Pancreas (tissue), 10 donors: ENCODE measurements at regions not wholly inside any gene's neighbourhood (a gene's known extent, or its start where the extent isn't known, plus 50 kb on each side); places are given as distances from the start of the nearest gene placed in this dataset.

Experiments
- ATAC-seq, 4 donors: fragments of 200-7000 bp; cut with Tn5 transposase; one replicate each; pipeline versions ENCODE4 v1.8.0 to v1.9.1; 2020; ENCODE audit warnings: mild to moderate bottlenecking in 4 of 4, moderate library complexity in 4 of 4
- DNase-seq, 6 donors: peaks; one replicate each; pipeline ENCODE4 v3.0.0-alpha.2; 2020
- FAIRE-seq: peaks from 2 replicates; lab custom pipeline; 2012; peaks lifted over from hg19 to GRCh38; lab: Jason Lieb, UNC
- H3K27ac ChIP-seq, 4 donors: fragments of 200-600 bp; sonication (generic); 1 replicate in 3 of 4; 2 replicates in 1 of 4; pipeline versions ENCODE4 v1.5.0 to v1.8.0; 2020
- H3K27me3 ChIP-seq, 4 donors: fragments of 200-600 bp; one replicate each; pipeline ENCODE4 v1.8.0; 2021
- H3K36me3 ChIP-seq, 3 donors: fragments of 200-600 bp; sonication (generic) in 1 of 3; one replicate each; pipeline versions ENCODE4 v1.5.0 to v1.8.0; 2020 to 2021
- H3K4me1 ChIP-seq, 3 donors: fragments of 200-600 bp; one replicate each; pipeline ENCODE4 v1.8.0; 2021
- H3K4me3 ChIP-seq, 4 donors: fragments of 200-600 bp; sonication (generic) in 2 of 4; one replicate each; pipeline versions ENCODE4 v1.5.0 to v1.8.0; 2020 to 2021
- H3K9me3 ChIP-seq, 4 donors: fragments of 200-600 bp; one replicate each; pipeline ENCODE4 v1.8.0; 2021
- CTCF ChIP-seq, 4 donors: fragments of 200-600 bp; sonication (generic) in 3 of 4; IDR thresholded peaks; one replicate each; pipeline versions ENCODE4 v1.5.0 to v1.8.0; 2021; ENCODE audit warnings: antibody characterized with exemption in 4 of 4
- WGBS, 2 donors: extraction: QIAGEN DNeasy Blood & Tissue Kit; methylation state at CpG; one replicate each; pipeline ENCODE4 v1.1.7; 2013; 5-methylcytosine and 5-hydroxymethylcytosine counted together
- intact Hi-C, 3 donors: fragments of 100-400 bp; cut with DNase I; formaldehyde crosslinking; loops; one replicate each; pipeline versions ENCODE4 v1.11.1 to v1.14.2; 2022
- donor health status: healthy with polysubstance abuse.
- donor health status: DM: no; HTN: no; CAD: no; lungs with moderate emphysema.
- donor health status: DM: no; HTN: no; CAD: no.
- donor health status: control.
- donor health status: control.
- donor health status: Bipolar disorder and iron deficiency.
- donor health status: DM: yes; HTN: yes; CAD: no.
- donor health status: DM: no; HTN: no; CAD: no.
- donor health status: DM: no; HTN: no; CAD: no.
- donor health status: DM: yes; HTN: yes; CAD: no.

- no peak for ATAC-seq
Observed at GRCh38 chr6:129778793-129779192, 68.8 kb upstream of the ARHGAP18 start.

GRCh38 chr6:129777371-129777770, 67.4 kb upstream of the ARHGAP18 start:
- Histone ChIP-seq H3K27ac (no peak overlapping the region), H3K9me3 (no peaks in the 10 kb centered on the region), H3K4me1 (no peaks in the 10 kb centered on the region), H3K36me3 (no peaks in the 10 kb centered on the region), H3K27me3 (peaks cover 0 to 5% (median 0%) of the 10 kb centered on the region in 4 donors), H3K4me3 (no peak overlapping the region)
- no peak for DNase-seq
- no peak for TF ChIP-seq CTCF (IDR thresholded peaks at IDR 0.05)
- intact Hi-C loops, result no loop called here
- ATAC-seq, result no peak
- no peak for FAIRE-seq

More at GRCh38 chr6:129778793-129779192, 68.8 kb upstream of the ARHGAP18 start:
- DNase-seq, result no peak
- no peak for FAIRE-seq
- Histone ChIP-seq H3K36me3 (no peaks in the 10 kb centered on the region), H3K27me3 (peaks cover 0 to 5% (median 0%) of the 10 kb centered on the region in 4 donors), H3K4me1 (no peaks in the 10 kb centered on the region), H3K4me3 (no peak overlapping the region), H3K9me3 (no peaks in the 10 kb centered on the region), H3K27ac (no peak overlapping the region)
- intact Hi-C loops, result no loop called here
- TF ChIP-seq CTCF (IDR thresholded peaks at IDR 0.05), result no peak
- 47 to 89% methylated on average over 1 of the region's 1 CpG for WGBS, 2 donors

GRCh38 chr6:129776542-129777330, 66.8 kb upstream of the ARHGAP18 start:
- Histone ChIP-seq H3K36me3 (no peaks in the 10 kb centered on the region), H3K27me3 (peaks cover 0 to 5% (median 0%) of the 10 kb centered on the region in 4 donors), H3K9me3 (no peaks in the 10 kb centered on the region), H3K4me3 (no peak overlapping the region), H3K27ac (no peak overlapping the region), H3K4me1 (no peaks in the 10 kb centered on the region)
- 82 to 89% methylated on average over 3 of the region's 3 CpGs for whole genome bisulfite sequencing, 2 donors
- no peak for DNase-seq
- no peak for FAIRE-seq
- TF ChIP-seq CTCF (IDR thresholded peaks at IDR 0.05), result no peak
- intact Hi-C loops, result no loop called here
- no peak for ATAC-seq

DNA sequence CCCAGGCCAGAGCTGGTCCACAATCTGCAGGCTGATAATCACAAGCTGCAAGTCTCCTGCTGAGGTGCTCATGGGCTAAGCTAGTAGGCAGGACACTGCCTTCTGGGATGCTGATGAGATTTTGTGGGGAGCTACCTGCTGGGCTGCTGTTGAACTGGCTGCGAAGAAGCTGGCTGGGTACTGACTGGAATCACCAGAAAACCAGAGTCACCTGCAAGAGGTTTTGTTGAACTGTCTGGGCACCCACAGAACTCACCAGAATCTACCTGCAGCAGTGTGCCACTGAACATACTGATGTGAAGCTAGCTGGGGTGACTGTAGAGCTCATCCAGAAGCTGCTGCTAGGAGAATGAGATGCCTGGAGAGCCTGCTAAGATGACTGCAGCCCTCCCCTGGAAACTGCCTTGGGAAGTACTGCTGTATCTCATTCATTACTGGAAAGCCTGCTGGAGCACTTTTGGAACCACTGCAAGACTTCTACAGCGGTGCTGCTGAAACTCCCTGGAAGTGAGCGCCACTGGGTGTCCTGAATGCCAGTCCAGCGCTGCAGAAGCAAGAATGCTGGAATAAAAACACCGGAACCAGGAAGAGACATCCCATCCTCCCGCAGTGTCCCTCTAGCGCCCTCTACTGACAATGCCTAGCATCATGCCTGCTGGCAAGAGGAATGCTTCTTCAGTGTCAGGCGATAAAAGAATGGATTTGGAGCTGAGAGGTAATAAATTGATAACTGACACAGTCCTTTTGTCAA, 64.9 kb upstream of the ARHGAP18 start:
- peak; percentile 80 to 100 (median 92) for ATAC-seq
- Histone ChIP-seq H3K9me3 (no peaks in the 10 kb centered on the region), H3K27me3 (no peaks in the 10 kb centered on the region), H3K27ac (no peak overlapping the region), H3K36me3 (no peaks in the 10 kb centered on the region), H3K4me1 (no peaks in the 10 kb centered on the region), H3K4me3 (peak overlapping the region in 1 of 4 donors; percentile 6)
- peak; percentile 65 to 81 (median 72) for TF ChIP-seq CTCF (IDR thresholded peaks at IDR 0.05)
- no peak for FAIRE-seq
- DNase-seq, result peak in 5 of 6 donors; percentile 57 to 73 (median 72)
- 27 to 32% methylated on average over 8 of the region's 8 CpGs for WGBS, 2 donors
- intact Hi-C loops, result no loop called here
